Fibroblast of the conjunctiva (primary cell): ENCODE measurements at regions not wholly inside any gene's neighbourhood (a gene's known extent, or its start where the extent isn't known, plus 50 kb on each side); places are given as distances from the start of the nearest gene placed in this dataset.
A peak's percentile ranks its signal among the peaks of the same experiment; 100 is the strongest.
"Not testable (repeated sequence)": the region's sequence is repeated elsewhere in the genome, so short reads cannot be mapped to it uniquely, and the experiment has no call there.

Experiments
- DNase-seq: peaks from one replicate; pipeline ENCODE4 v3.0.0-alpha.2; 2010; ENCODE audit warnings: low read depth

GRCh38 chr7:125467996-125468854, 538.6 kb upstream of the POT1 start:
- DNase-seq: no peak

GRCh38 chr7:125465527-125465926, 535.9 kb upstream of the POT1 start:
- no peak for DNase-seq

- DNase-seq: no peak
These were observed 533.0 kb upstream of the POT1 start for GRCh38 chr7:125462615-125463014.

- no peak for DNase-seq
These were observed 529.4 kb upstream of the POT1 start for GRCh38 chr7:125459038-125459437.

GRCh38 chr7:125450749-125451148, 521.1 kb upstream of the POT1 start:
- DNase-seq: no peak

GRCh38 chr7:125445836-125446235, 516.2 kb upstream of the POT1 start:
- DNase-seq: no peak

GRCh38 chr7:125444864-125445263, 515.2 kb upstream of the POT1 start:
- DNase-seq: no peak

GRCh38 chr7:125436220-125436619, 506.6 kb upstream of the POT1 start:
- no peak for DNase-seq

GRCh38 chr7:125431349-125431748, 501.7 kb upstream of the POT1 start:
- DNase-seq: no peak

- no peak for DNase-seq
These were observed 500.4 kb upstream of the POT1 start for GRCh38 chr7:125430013-125430412.

- no peak for DNase-seq
These were observed 498.1 kb upstream of the POT1 start for GRCh38 chr7:125427676-125428075.

GRCh38 chr7:125425506-125425905, 495.9 kb upstream of the POT1 start:
- DNase-seq: no peak

GRCh38 chr7:125424721-125425120, 495.1 kb upstream of the POT1 start:
- DNase-seq: no peak

- peak; percentile 1 for DNase-seq
These were observed 494.0 kb upstream of the POT1 start for GRCh38 chr7:125423458-125424155.

GRCh38 chr7:125421407-125421806, 491.8 kb upstream of the POT1 start:
- DNase-seq: not testable (repeated sequence)

- DNase-seq: no peak
These were observed 483.5 kb upstream of the POT1 start for GRCh38 chr7:125412890-125413665.

GRCh38 chr7:125409921-125410320, 480.3 kb upstream of the POT1 start:
- no peak for DNase-seq

GRCh38 chr7:125406111-125406510, 476.5 kb upstream of the POT1 start:
- no peak for DNase-seq

GRCh38 chr7:125399408-125399807, 469.8 kb upstream of the POT1 start:
- DNase-seq: no peak

GRCh38 chr7:125396466-125397151, 467.0 kb upstream of the POT1 start:
- no peak for DNase-seq

- DNase-seq: no peak
These were observed 462.3 kb upstream of the POT1 start for GRCh38 chr7:125391921-125392320.

- DNase-seq: no peak
These were observed 461.4 kb upstream of the POT1 start for GRCh38 chr7:125390981-125391380.
